ENCODE measurements at regions not wholly inside any gene's neighbourhood (a gene's known extent, or its start where the extent isn't known, plus 50 kb on each side); places are given as distances from the start of the nearest gene placed in this dataset.

DNA sequence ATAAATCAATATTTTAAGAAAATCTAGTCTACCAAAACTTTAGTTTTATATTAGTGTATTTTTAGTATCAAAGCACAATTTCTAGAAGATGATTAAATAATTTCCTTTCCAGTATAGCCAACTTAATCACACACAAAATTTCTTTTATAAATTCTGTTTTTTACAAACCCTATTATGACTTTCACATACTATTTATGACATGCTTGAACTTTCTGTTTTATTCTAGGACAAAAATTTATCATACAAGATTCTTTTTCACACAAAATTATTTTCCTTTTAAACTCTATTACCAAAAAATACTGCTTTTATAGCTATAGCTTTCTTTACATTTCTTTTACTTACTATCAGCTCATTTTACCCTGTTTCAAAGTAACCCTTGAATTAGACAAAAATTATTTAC, 149.5 kb downstream of the OR13H1 start:
- TF ChIP-seq, protein P1, sequence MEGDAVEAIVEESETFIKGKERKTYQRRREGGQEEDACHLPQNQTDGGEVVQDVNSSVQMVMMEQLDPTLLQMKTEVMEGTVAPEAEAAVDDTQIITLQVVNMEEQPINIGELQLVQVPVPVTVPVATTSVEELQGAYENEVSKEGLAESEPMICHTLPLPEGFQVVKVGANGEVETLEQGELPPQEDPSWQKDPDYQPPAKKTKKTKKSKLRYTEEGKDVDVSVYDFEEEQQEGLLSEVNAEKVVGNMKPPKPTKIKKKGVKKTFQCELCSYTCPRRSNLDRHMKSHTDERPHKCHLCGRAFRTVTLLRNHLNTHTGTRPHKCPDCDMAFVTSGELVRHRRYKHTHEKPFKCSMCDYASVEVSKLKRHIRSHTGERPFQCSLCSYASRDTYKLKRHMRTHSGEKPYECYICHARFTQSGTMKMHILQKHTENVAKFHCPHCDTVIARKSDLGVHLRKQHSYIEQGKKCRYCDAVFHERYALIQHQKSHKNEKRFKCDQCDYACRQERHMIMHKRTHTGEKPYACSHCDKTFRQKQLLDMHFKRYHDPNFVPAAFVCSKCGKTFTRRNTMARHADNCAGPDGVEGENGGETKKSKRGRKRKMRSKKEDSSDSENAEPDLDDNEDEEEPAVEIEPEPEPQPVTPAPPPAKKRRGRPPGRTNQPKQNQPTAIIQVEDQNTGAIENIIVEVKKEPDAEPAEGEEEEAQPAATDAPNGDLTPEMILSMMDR (IDR thresholded peaks at IDR 0.05): no peak
- TF ChIP-seq POLR2A (IDR thresholded peaks at IDR 0.05) (no peak), POLR2AphosphoS5 (IDR thresholded peaks at IDR 0.05) (no peak)
